Neural crest cell (in vitro differentiated cells): ENCODE measurements at regions not wholly inside any gene's neighbourhood (a gene's known extent, or its start where the extent isn't known, plus 50 kb on each side); places are given as distances from the start of the nearest gene placed in this dataset.

Experiments used
- DNase-seq: peaks from one replicate; pipeline ENCODE4 v3.0.0; 2021; ENCODE audit warnings: low read depth, mixed read lengths, low spot score
- H3K27ac Mint-ChIP-seq: one replicate; pipeline ENCODE4 v1.8.0; 2021; ENCODE audit warnings: mild to moderate bottlenecking, mixed read lengths; ENCODE audit not compliant: unreplicated experiment
- H3K27me3 Mint-ChIP-seq: 2 replicates; pipeline ENCODE4 v1.8.0; 2021; ENCODE audit warnings: low read depth, mild to moderate bottlenecking, mixed read lengths
- H3K36me3 Mint-ChIP-seq: 2 replicates; pipeline ENCODE4 v1.8.0; 2021; ENCODE audit warnings: low read depth, mild to moderate bottlenecking, mixed read lengths
- H3K4me1 Mint-ChIP-seq: 2 replicates; pipeline ENCODE4 v1.8.0; 2021; ENCODE audit warnings: mixed read lengths
- H3K4me3 Mint-ChIP-seq: one replicate; pipeline ENCODE4 v1.8.0; 2021; ENCODE audit warnings: mild to moderate bottlenecking, mixed read lengths
- H3K9me3 Mint-ChIP-seq: 2 replicates; pipeline ENCODE4 v1.8.0; 2021; ENCODE audit warnings: mixed read lengths
- CTCF ChIP-seq: fragments of 200-600 bp; sonication (generic); conservative IDR thresholded peaks from 2 replicates; pipeline ENCODE4 v1.5.0; 2021; ENCODE audit warnings: antibody characterized with exemption, mild to moderate bottlenecking

GRCh38 chr12:3355378-3355900 lies 135.6 kb upstream of the PRMT8 start:
- no peak overlapping the region for H3K4me3 Mint-ChIP-seq
- no peak for TF ChIP-seq CTCF
- DNase-seq = no peak
- peaks cover 2% of the 10 kb centered on the region for H3K27me3 Mint-ChIP-seq
- H3K36me3 Mint-ChIP-seq = no peaks in the 10 kb centered on the region
- no peak overlapping the region for H3K27ac Mint-ChIP-seq
- H3K4me1 Mint-ChIP-seq = peaks cover 5% of the 10 kb centered on the region
- H3K9me3 Mint-ChIP-seq = no peaks in the 10 kb centered on the region

GRCh38 chr12:3357950-3358525 lies 133.0 kb upstream of the PRMT8 start:
- no peak for DNase-seq
- H3K27me3 Mint-ChIP-seq = peaks cover 6% of the 10 kb centered on the region
- H3K27ac Mint-ChIP-seq = no peak overlapping the region
- no peak overlapping the region for H3K4me3 Mint-ChIP-seq
- H3K9me3 Mint-ChIP-seq = no peaks in the 10 kb centered on the region
- peaks cover 5% of the 10 kb centered on the region for H3K4me1 Mint-ChIP-seq
- no peak for TF ChIP-seq CTCF
- no peaks in the 10 kb centered on the region for H3K36me3 Mint-ChIP-seq

GRCh38 chr12:3359478-3359877 lies 131.5 kb upstream of the PRMT8 start:
- H3K27me3 Mint-ChIP-seq = peaks cover 15% of the 10 kb centered on the region
- H3K9me3 Mint-ChIP-seq = no peaks in the 10 kb centered on the region
- H3K4me3 Mint-ChIP-seq = no peak overlapping the region
- H3K27ac Mint-ChIP-seq = no peak overlapping the region
- H3K36me3 Mint-ChIP-seq = no peaks in the 10 kb centered on the region
- no peak for TF ChIP-seq CTCF
- peaks cover 5% of the 10 kb centered on the region for H3K4me1 Mint-ChIP-seq
- no peak for DNase-seq

- Mint-ChIP-seq H3K4me1 (peaks cover 13% of the 10 kb centered on the region), H3K9me3 (no peaks in the 10 kb centered on the region), H3K27ac (no peak overlapping the region), H3K4me3 (no peak overlapping the region), H3K36me3 (no peaks in the 10 kb centered on the region), H3K27me3 (peaks cover 27% of the 10 kb centered on the region)
- no peak for TF ChIP-seq CTCF
- no peak for DNase-seq
These were observed 129.9 kb upstream of the PRMT8 start for GRCh38 chr12:3361146-3361545.

GRCh38 chr12:3362737-3363136 lies 128.3 kb upstream of the PRMT8 start:
- Mint-ChIP-seq H3K27ac (no peak overlapping the region), H3K9me3 (no peaks in the 10 kb centered on the region), H3K27me3 (peaks cover 25% of the 10 kb centered on the region), H3K4me3 (no peak overlapping the region), H3K36me3 (no peaks in the 10 kb centered on the region), H3K4me1 (peaks cover 13% of the 10 kb centered on the region)
- no peak for DNase-seq
- TF ChIP-seq CTCF = no peak
